Gastrocnemius medialis (tissue), 4 donors: ENCODE measurements at regions not wholly inside any gene's neighbourhood (a gene's known extent, or its start where the extent isn't known, plus 50 kb on each side); places are given as distances from the start of the nearest gene placed in this dataset.

Experiments
- ATAC-seq, 2 donors: fragments of 150-250 bp; one replicate each; pipeline ENCODE4 v1.9.1; 2016
- DNase-seq, 2 donors: peaks; one replicate each; pipeline ENCODE4 v3.0.0-alpha.2; 2019
- H3K27ac ChIP-seq, 4 donors: fragments of 200-600 bp; sonication (generic); 1 replicate in 1 of 4; 2 replicates in 3 of 4; pipeline ENCODE4 v1.5.1; 2016 to 2018; ENCODE audit warnings: mild to moderate bottlenecking in 2 of 4, moderate library complexity in 1 of 4
- H3K27me3 ChIP-seq, 3 donors: fragments of 200-600 bp; sonication (generic) in 2 of 3; 1 replicate in 1 of 3; 2 replicates in 2 of 3; pipeline versions ENCODE4 v1.5.1 to v1.6.0; 2016 to 2019; ENCODE audit warnings: mild to moderate bottlenecking in 1 of 3, moderate library complexity in 1 of 3
- H3K36me3 ChIP-seq, 2 donors: fragments of 200-600 bp; sonication (generic) in 1 of 2; one replicate each; pipeline ENCODE4 v1.5.1; 2017 to 2018
- H3K4me1 ChIP-seq, 2 donors: fragments of 200-600 bp; sonication (generic) in 1 of 2; one replicate each; pipeline ENCODE4 v1.5.1; 2016 to 2017; ENCODE audit warnings: mild to moderate bottlenecking in 2 of 2
- H3K4me3 ChIP-seq, 4 donors: fragments of 200-600 bp; sonication (generic) in 3 of 4; 1 replicate in 1 of 4; 2 replicates in 3 of 4; pipeline ENCODE4 v1.5.1; 2016 to 2019; ENCODE audit warnings: mild to moderate bottlenecking in 2 of 4
- H3K9me3 ChIP-seq, 3 donors: fragments of 200-600 bp; sonication (generic) in 2 of 3; 1 replicate in 1 of 3; 2 replicates in 2 of 3; pipeline ENCODE4 v1.5.1; 2016 to 2019
- POLR2A ChIP-seq, 2 donors: fragments of 450-650 bp; IDR thresholded peaks; one replicate each; pipeline ENCODE4 v1.6.1; 2017; ENCODE audit warnings: antibody characterized with exemption in 2 of 2, mild to moderate bottlenecking in 2 of 2, moderate library complexity in 2 of 2
- in situ Hi-C, 4 donors: fragments of 200-750 bp; cut with MboI; loops; one replicate each; pipeline versions ENCODE4 v1.15.0 to v1.8.0; 2017; ENCODE audit warnings: low sequenced_read_pairs in 4 of 4
- intact Hi-C: fragments of 100-400 bp; cut with DNase I; formaldehyde crosslinking; loops from one replicate; pipeline ENCODE4 v1.15.1; 2023; ENCODE audit warnings: low total_unique reads
- TF ChIP-seq, protein P1 (sequence below), 5 experiments: fragments of 450-650 bp in 3 of 5; fragments of 200-600 bp in 2 of 5; sonication (generic) in 2 of 5; IDR thresholded peaks in 4 of 5; conservative IDR thresholded peaks in 1 of 5; 1 replicate in 4 of 5; 2 replicates in 1 of 5; pipeline ENCODE4 v1.5.1; 2016 to 2019; ENCODE audit warnings: antibody characterized with exemption in 5 of 5, mild to moderate bottlenecking in 3 of 5, moderate library complexity in 3 of 5

- in situ Hi-C loops: no loop called here
- TF ChIP-seq POLR2A (IDR thresholded peaks at IDR 0.05): no peak
- TF ChIP-seq, protein P1, sequence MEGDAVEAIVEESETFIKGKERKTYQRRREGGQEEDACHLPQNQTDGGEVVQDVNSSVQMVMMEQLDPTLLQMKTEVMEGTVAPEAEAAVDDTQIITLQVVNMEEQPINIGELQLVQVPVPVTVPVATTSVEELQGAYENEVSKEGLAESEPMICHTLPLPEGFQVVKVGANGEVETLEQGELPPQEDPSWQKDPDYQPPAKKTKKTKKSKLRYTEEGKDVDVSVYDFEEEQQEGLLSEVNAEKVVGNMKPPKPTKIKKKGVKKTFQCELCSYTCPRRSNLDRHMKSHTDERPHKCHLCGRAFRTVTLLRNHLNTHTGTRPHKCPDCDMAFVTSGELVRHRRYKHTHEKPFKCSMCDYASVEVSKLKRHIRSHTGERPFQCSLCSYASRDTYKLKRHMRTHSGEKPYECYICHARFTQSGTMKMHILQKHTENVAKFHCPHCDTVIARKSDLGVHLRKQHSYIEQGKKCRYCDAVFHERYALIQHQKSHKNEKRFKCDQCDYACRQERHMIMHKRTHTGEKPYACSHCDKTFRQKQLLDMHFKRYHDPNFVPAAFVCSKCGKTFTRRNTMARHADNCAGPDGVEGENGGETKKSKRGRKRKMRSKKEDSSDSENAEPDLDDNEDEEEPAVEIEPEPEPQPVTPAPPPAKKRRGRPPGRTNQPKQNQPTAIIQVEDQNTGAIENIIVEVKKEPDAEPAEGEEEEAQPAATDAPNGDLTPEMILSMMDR (IDR thresholded peaks at IDR 0.05 in 4 of 5, conservative IDR thresholded peaks at IDR 0.05 in 1 of 5): no peak
- Histone ChIP-seq H3K4me3 (no peak overlapping the region), H3K4me1 (no peaks in the 10 kb centered on the region), H3K27ac (no peak overlapping the region), H3K9me3 (no peaks in the 10 kb centered on the region), H3K27me3 (no peaks in the 10 kb centered on the region), H3K36me3 (no peaks in the 10 kb centered on the region)
- intact Hi-C loops: no loop called here
- ATAC-seq (no peak), DNase-seq (no peak)
These were observed 501.2 kb downstream of the SHISA9 start for GRCh38 chr16:13402601-13403000.

- H3K36me3 ChIP-seq: no peaks in the 10 kb centered on the region
- in situ Hi-C loops: no loop called here
- no peak for ATAC-seq
These were observed 501.9 kb downstream of the SHISA9 start for GRCh38 chr16:13403326-13403725.

GRCh38 chr16:13414154-13414553 is 505.8 kb upstream of the ERCC4 start:
- H3K9me3 ChIP-seq: no peaks in the 10 kb centered on the region
- TF ChIP-seq POLR2A (IDR thresholded peaks at IDR 0.05): no peak
- TF ChIP-seq, protein P1 (IDR thresholded peaks at IDR 0.05 in 4 of 5, conservative IDR thresholded peaks at IDR 0.05 in 1 of 5): no peak
- in situ Hi-C loops: no loop called here
- DNase-seq (no peak), ATAC-seq (no peak)
- intact Hi-C loops: no loop called here
- H3K4me3 ChIP-seq: no peak overlapping the region
- no peak overlapping the region for H3K27ac ChIP-seq
- H3K36me3 ChIP-seq: no peaks in the 10 kb centered on the region
- no peaks in the 10 kb centered on the region for H3K4me1 ChIP-seq
- no peaks in the 10 kb centered on the region for H3K27me3 ChIP-seq

More at GRCh38 chr16:13403326-13403725, 501.9 kb downstream of the SHISA9 start:
- no peaks in the 10 kb centered on the region for H3K4me1 ChIP-seq
- H3K9me3 ChIP-seq: no peaks in the 10 kb centered on the region
- H3K27ac ChIP-seq: no peak overlapping the region
- DNase-seq: no peak
- H3K4me3 ChIP-seq: no peak overlapping the region
- intact Hi-C loops: no loop called here
- TF ChIP-seq, protein P1 (IDR thresholded peaks at IDR 0.05 in 4 of 5, conservative IDR thresholded peaks at IDR 0.05 in 1 of 5): no peak
- H3K27me3 ChIP-seq: no peaks in the 10 kb centered on the region

GRCh38 chr16:13419589-13419988 is 500.4 kb upstream of the ERCC4 start:
- TF ChIP-seq, protein P1 (IDR thresholded peaks at IDR 0.05 in 4 of 5, conservative IDR thresholded peaks at IDR 0.05 in 1 of 5): no peak
- no peak for TF ChIP-seq POLR2A (IDR thresholded peaks at IDR 0.05)
- ATAC-seq (no peak), DNase-seq (no peak)
- H3K27ac ChIP-seq: no peak overlapping the region
- no peaks in the 10 kb centered on the region for H3K4me1 ChIP-seq
- H3K4me3 ChIP-seq: no peak overlapping the region
- in situ Hi-C loops (no loop called here), intact Hi-C loops (no loop called here)
- no peaks in the 10 kb centered on the region for H3K36me3 ChIP-seq
- no peaks in the 10 kb centered on the region for H3K27me3 ChIP-seq
- no peaks in the 10 kb centered on the region for H3K9me3 ChIP-seq

DNA sequence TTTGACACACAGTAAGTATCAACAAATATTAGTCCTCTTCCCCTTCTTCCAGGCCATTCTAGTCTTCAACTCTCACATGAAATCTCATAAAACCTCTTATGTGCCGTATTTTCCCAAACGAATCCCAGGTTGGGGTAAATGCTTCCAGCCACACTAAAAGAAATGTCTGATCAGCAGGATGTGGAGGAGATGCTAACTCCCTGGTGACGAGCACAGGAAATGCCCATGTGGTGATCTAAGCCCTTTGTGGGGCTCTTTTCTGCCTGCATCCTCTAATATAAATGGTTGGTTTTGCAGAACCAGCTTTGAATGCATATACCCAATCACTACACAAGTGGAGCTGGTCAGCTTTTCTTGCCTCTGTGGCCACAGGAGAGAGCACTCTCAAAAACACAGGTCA is 498.2 kb upstream of the ERCC4 start:
- no peak for TF ChIP-seq POLR2A (IDR thresholded peaks at IDR 0.05)
- TF ChIP-seq, protein P1 (IDR thresholded peaks at IDR 0.05 in 4 of 5, conservative IDR thresholded peaks at IDR 0.05 in 1 of 5): no peak
- ATAC-seq (no peak), DNase-seq (no peak)
- intact Hi-C loops (no loop called here), in situ Hi-C loops (no loop called here)
- H3K4me1 ChIP-seq: no peaks in the 10 kb centered on the region
- no peak overlapping the region for H3K27ac ChIP-seq
- H3K27me3 ChIP-seq: no peaks in the 10 kb centered on the region
- no peak overlapping the region for H3K4me3 ChIP-seq
- H3K9me3 ChIP-seq: no peaks in the 10 kb centered on the region
- no peaks in the 10 kb centered on the region for H3K36me3 ChIP-seq
